Testis (tissue), 2 donors: ENCODE measurements at regions not wholly inside any gene's neighbourhood (a gene's known extent, or its start where the extent isn't known, plus 50 kb on each side); places are given as distances from the start of the nearest gene placed in this dataset.

Experiments
- CTCF ChIP-seq, 3 experiments: fragments of 450-650 bp in 2 of 3; fragments of 200-600 bp in 1 of 3; sonication (generic) in 1 of 3; IDR thresholded peaks; one replicate each; pipeline ENCODE4 v1.5.1; 2016 to 2019; ENCODE audit warnings: antibody characterized with exemption in 3 of 3, mild to moderate bottlenecking in 2 of 3, moderate library complexity in 1 of 3
- POLR2A ChIP-seq: fragments of 450-650 bp; IDR thresholded peaks from one replicate; pipeline ENCODE4 v1.6.1; 2017; ENCODE audit warnings: antibody characterized with exemption, mild to moderate bottlenecking, moderate library complexity

- TF ChIP-seq CTCF (IDR thresholded peaks at IDR 0.05) (no peak), POLR2A (no peak)
Measured at GRCh38 chr11:91700854-91701253, 523.8 kb upstream of the FAT3 start.
